Muscle of arm (tissue), 1 donor: ENCODE measurements at regions not wholly inside any gene's neighbourhood (a gene's known extent, or its start where the extent isn't known, plus 50 kb on each side); places are given as distances from the start of the nearest gene placed in this dataset.
"Not testable (repeated sequence)": the region's sequence is repeated elsewhere in the genome, so short reads cannot be mapped to it uniquely, and the experiment has no call there.

Source experiments
- DNase-seq: peaks from one replicate; pipeline ENCODE4 v3.0.0-alpha.2; 2013

GRCh38 chr1:81542196-81542595 lies 258.5 kb upstream of the ADGRL2 start:
- DNase-seq, result no peak

DNA sequence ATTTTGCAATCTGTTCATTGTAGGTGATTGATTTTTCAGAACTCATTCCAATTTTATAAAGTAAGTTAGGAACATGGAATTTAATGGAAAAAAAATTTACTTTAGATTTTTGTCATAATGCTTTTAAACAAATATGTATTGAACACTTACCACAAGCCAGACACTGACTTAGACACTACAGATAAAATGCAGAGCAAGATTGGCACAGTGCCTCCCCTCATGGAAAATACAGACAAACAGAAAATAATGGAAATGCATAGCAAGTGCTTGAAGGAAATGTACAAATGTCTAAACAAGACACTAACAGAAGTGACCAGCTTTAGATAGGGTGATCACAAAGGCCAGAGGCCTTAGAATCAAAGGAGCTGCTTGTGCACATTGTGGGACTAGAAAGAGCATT lies 260.5 kb upstream of the ADGRL2 start:
- DNase-seq, result peak; percentile 55

DNA sequence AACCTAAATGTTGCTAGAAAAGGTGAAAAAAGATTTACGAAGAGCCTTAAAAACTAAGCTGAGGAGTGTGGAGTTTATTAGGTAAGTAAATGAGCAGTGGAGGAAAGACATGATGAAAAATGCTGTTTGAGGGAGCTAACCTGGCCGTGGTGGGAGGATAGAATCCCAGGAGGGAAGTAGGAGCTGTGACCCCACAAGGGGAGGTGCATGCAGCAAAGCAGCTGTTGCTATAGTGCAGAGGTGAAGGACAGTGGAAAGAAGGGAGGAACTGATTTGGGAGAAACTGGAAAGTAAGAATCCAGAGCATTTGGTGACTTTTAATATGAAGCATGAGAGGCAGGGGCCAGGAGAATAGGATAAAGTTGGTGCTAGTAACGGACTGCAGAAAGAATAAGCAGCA lies 271.7 kb upstream of the ADGRL2 start:
- no peak for DNase-seq

DNA sequence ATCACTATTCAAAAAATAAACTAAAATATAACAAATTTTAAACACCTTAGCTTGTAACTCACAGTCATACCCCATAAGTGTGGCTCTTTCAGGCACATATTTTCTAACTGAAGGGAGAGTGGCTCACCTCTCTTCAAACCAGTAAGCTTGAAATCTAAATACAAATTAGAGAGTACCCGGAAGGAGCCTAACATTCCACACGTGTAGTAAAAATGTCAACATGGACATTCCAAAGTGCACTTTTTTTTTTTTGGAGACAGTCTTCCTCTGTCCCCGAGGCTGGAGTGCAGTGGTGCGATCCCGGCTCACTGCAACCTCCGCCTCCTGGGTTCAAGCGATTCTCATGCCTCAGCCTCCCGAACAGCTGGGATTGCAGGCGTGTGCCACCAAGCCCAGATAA lies 275.6 kb upstream of the ADGRL2 start:
- DNase-seq, result no peak

- no peak for DNase-seq
Observed at GRCh38 chr1:81519987-81520386, 280.7 kb upstream of the ADGRL2 start.

DNA sequence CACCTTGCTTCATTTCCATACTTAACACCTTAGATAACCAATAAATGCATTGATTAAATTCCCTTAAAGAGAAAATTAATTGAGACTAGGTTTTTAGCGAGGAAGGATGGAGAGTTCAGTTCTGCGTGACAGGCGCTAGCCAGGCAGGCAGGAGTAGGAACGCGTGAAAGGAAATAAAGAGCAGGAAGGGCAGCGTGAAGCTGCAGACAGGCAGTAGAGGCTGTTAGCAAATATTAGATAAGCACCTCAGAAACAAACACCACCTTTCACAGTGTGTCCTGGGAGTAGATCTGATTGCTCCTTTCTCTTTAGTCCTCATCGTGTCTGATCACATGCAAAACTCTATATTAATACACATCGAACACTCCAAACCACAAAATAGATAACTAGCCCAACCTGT lies 282.7 kb upstream of the ADGRL2 start:
- DNase-seq, result no peak

- DNase-seq, result no peak
Observed at GRCh38 chr1:81513796-81514354, 286.9 kb upstream of the ADGRL2 start.

DNA sequence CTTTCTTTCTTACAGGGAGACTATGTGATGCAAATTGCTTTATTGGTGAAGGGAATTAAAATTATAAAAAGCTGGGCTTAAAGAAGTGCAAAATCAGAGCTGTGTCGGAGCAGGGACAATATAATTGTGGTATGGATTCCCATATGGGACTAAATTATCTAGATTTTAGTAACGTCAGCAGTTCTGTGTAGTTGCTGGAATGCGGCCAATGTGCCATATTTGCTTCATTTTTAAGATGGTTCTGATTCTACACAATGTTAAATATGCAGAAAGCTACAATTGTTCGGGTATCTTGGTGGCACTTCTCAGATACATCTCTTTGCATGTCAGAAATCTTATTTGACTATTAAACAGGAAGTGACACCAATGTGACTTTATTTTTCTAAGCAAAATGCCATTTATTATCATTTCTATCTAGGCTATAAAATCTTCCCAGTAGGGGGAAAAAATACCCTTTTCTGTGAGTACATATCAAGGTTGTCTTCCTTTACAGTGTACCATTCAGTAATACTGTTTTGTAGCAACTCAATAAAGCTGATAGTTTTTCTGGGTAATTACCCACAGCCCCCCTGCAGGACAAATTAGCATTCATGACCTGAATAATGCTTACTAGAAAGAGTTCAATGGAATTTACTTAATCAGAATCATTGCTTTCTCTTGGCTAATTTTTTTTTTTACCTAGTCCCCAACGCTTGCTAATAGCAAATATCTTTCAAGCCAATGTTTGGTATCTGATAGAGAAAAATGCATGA lies 288.3 kb upstream of the ADGRL2 start:
- no peak for DNase-seq

GRCh38 chr1:81511281-81511680 lies 289.5 kb upstream of the ADGRL2 start:
- DNase-seq, result no peak

DNA sequence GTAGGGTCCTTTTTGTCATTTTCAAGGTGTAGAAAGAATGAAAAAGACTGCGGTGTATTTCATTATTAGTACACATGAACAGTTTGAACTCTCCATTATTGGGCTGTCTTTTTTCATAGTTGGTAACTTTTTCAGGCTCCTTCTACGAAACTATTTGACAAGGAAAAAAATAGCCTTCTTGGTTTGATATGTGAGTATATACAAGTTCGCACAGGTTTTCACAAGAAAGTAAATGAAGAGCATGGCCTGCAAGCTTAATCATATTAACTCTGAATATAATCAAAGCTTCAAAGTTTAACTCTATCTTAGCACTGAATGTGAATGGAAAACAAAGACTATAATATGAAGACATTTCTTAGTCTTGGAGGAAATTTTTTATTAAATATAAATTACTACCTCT lies 290.0 kb upstream of the ADGRL2 start:
- no peak for DNase-seq

- no peak for DNase-seq
Observed at GRCh38 chr1:81509594-81509993, 291.1 kb upstream of the ADGRL2 start.

GRCh38 chr1:81506699-81507098 lies 294.0 kb upstream of the ADGRL2 start:
- DNase-seq, result no peak

- no peak for DNase-seq
Observed at GRCh38 chr1:81505831-81506230, 294.9 kb upstream of the ADGRL2 start.

- not testable (repeated sequence) for DNase-seq
Observed at GRCh38 chr1:81504820-81505219, 295.9 kb upstream of the ADGRL2 start.

GRCh38 chr1:81502705-81503104 lies 298.0 kb upstream of the ADGRL2 start:
- DNase-seq, result not testable (repeated sequence)

DNA sequence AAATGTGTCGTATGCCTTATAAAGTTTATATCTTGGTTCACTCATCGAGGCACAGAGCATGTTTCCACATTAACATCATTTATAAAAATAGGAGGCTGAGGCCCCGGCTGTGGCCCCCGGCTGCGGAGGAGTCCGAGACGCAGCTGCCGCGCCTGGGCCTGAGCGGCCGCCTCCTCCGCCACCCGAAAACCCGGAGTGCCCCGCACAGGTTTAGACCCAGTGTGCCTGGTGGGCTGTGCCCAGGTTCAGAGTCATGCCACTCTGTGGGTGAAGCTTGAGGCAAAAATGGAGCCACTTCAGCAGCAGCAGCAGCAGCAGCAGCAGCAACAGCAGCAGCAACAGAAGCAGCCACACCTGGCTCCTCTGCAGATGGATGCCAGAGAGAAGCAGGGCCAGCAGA lies 299.2 kb upstream of the ADGRL2 start:
- not testable (repeated sequence) for DNase-seq

DNA sequence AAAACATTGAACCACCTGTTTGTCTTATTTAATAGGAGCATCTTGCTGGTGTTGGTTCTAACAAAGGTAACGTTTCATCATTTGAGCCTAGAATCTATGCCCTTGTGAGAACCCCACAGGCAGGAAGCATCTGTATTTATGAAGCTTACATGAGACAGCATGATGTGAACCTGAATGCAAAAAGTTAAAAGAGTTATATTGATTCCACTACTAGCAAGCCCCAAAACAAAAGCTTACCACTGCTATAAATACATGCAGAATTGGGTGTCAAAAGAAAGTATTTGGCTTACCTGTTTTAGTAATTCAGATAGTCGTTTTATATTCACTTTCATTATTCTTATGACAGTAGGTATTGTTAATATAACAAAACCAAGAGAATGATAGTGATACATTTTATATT lies 301.2 kb upstream of the ADGRL2 start:
- no peak for DNase-seq

- peak; percentile 13 for DNase-seq
Observed at GRCh38 chr1:81498471-81499462, 302.0 kb upstream of the ADGRL2 start.

DNA sequence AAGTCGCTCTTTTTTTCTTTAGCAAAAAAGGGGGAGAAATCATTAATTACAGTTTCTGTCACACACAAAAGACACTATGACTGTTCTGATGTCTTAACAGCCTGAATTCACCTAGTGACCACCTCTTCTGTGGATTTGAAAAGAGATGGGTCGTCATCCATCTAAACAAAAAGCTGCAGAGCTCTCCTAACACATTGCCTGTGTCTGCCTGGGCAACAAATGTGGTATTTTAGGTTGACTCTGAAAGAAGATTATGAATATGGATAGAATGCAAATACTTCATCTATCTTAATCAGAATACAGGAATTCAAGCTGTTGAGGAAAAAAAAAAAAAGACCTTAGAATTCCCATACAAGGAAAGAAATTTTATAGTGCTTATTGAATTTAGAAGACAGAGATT lies 304.4 kb upstream of the ADGRL2 start:
- no peak for DNase-seq

DNA sequence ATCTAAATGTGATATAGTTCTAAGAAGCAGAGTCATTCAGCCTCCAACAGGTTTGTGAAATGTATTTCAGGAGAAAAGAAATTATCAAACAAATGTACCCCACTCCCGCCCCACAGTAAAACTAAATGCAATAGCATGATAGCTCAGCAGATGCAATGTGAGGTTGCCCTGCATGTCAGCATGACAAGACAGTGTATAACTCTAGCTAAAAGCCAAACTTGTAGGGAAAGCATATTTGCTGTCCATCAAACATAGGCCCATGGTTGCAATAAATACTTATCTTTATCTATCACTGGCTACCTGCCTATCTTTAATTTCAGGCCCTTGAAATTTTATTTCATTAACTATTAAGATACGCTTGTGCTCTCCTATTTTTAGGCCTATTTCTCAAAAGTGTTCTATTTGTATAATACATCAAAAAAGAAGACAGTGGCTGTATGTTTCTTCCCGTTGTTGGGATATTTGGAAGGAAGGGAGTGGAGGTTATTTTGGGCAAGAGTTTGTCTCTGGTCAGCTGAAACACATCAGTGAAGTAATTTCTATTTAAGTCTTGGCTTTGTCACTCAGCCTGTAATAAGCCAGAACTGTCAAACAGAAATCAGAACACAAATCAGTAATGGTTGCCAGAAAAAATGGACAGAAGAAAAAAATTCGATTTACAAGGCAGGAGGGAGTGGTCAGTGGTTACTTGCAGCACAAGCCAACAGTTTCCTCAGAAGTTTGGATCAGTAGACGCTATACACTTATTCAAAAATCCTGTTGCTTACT lies 307.4 kb upstream of the ADGRL2 start:
- peak; percentile 60 for DNase-seq

DNA sequence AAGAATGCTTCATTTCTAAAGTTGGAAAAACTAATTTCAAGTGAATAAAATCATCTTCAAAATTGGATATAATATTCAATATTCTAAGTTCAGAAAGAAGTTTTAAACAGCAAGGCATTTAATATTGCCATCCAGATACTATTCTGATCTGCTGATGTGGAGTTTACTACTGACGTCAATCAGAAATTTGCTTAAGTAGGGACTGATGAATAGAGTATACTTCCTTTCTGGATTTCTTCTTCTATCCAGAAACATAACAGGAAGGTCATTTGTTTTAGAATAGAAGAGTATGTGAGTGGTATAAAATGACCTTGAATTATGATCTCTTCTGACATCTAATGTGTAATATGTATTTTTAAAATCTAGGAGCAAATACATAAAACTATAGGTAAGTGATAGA lies 308.1 kb upstream of the ADGRL2 start:
- no peak for DNase-seq

DNA sequence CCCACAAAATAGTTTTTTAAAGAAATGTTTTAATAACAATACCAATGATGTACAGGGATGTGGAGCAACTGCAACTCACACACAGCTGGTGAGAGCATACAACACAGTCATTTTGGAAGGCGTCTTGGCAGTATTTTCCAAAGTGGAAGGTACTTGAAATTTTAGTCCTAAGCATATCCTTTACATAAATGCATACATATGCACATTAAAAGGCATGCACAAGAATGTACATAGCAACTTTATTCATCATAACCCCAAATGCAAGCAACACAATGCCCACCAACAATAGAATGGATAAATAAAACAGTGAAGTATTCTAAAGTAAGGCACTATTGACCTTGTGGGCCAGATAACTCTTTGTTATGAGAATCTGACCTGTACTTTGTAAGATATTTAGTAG lies 310.1 kb upstream of the ADGRL2 start:
- DNase-seq, result no peak
